CD4-positive, alpha-beta T cell treated with Interleukin-15 for 4 hours (primary cell): ENCODE measurements at regions not wholly inside any gene's neighbourhood (a gene's known extent, or its start where the extent isn't known, plus 50 kb on each side); places are given as distances from the start of the nearest gene placed in this dataset.
A peak's percentile ranks its signal among the peaks of the same experiment; 100 is the strongest.

Experiments used
- DNase-seq: peaks from one replicate; pipeline ENCODE4 v3.0.0-alpha.2; 2020; ENCODE audit warnings: low spot score

DNA sequence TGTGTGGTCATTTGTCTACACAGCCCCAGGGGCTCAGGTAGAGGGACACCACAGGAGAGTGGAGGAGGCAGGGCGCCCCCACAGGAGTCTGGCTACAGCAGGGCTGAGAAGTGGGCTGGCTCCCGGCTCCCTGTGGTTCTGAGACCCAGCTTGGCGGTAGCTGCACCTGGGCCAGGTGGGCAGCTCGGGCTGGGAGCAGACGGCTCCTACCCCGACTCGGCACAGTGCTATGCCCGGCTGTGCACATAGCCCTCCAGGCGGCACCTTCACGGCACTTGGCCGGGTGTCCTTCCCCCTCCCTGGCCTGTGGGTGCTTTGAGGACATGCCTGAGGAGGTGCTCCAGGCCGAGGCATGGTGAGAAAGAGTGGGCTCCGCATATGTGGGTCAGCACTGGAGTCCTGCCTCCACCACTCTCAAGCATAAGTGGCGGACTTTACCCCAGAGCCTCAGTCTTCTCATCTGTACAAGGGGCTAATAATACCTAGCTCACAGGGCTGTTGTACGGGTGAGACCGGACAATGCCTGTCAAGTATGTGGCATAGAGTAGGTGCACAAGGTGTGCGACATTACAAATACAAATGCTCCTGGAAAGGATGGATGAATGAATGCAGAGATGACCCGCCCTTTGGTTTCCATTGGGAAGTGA, 50.1 kb upstream of the JPH3 start:
- DNase-seq = no peak

DNA sequence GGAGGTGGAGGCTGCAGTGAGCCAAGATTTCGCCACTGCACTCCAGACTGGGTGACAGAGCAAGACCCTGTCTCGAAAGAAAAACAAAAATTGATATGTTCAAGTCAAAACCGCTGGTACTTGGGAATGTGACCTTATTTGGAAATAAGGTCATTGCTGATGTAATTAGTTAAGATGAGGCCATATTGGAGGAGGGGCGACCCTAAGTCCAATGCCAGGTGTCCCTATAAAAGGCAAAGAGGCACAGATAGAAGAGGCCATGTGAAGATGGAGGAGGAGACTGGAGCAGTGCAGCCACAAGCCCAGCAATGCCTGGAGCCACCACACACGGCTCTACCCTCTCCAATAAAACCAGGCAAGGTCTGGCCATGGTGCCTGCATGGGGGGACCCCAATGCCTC, 50.8 kb upstream of the JPH3 start:
- DNase-seq = no peak

DNA sequence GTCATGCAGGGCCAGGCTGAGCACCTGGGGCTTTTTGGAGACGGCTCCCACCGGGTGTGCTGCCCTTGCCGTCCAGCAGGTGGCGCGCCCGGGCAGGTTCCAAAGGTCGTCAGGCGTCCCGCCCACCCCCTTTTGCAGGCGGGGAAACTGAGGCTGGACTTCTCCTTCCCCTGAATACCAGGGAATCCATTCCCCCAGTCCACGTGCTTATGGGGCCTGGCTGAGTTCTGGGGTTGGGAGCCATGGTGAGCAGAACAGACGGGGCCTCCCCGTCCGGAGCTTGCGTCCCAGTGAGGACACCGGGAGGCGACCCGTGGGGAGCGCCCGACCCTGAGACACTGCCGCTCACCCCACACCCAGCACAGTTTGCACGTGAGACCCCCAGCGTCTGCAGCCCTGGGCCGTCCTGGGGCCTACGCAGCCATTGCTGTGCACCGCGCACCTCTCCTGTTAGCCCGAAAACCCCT, 51.8 kb upstream of the JPH3 start:
- DNase-seq = peak; percentile 57

DNA sequence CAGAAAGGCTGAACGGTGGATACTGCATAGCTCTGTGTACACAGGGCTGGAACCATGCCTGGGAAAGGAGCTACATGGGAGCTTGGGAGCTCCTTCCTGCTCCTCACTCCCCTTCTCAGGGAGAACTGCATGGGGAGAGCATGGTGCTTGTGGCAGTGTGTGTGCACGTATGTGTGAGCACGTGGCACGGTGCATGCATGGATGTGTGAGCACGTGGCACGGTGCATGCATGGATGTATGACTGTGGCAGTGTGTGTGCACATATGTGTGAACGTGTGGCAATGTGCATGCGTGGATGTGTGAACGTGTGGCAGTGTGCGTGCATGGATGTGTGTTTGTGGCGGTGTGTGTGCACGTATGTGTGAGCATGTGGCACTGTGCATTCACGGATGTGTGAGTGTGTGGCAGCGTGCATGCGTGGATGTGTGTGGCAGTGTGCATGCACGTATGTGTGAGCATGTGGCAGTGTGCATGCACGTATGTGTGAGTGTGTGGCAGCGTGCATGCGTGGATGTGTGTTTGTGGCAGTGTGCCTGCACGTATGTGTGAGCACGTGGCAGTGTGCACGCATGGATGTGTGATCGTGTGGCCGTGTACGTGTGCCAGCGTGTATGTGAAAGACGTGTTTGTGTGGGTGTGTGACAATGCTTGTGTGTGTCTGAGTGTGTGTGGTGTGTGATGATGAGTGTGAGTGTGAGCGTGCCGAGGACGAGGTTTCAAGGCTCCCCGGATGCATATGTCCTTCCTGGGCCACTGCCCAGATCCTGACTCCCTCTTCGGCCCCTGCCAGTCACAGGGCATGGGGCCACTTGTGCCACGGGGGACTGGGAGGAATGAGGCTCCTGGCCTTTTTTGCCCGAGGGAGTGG, 52.4 kb upstream of the JPH3 start:
- DNase-seq = no peak

DNA sequence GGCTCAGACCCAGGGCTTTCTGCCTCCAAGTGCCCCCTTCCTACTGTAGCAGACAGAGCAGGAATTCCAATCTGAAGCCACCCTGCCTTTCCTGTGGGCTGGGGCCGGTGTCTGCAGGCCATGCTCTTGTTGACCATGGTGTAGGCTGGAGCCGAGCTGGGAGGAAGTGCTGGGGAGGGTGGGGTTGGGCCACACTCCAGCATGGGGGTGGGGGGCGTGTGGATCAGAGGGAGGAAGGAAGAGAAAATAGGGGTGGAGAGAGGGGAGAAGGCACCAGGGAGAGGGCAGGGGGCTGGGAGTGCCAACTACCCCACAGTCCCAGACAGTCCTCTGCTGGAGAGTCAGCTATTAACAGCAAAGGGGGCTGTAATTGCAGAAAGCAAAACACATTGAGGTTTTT, 54.3 kb upstream of the JPH3 start:
- no peak for DNase-seq

DNA sequence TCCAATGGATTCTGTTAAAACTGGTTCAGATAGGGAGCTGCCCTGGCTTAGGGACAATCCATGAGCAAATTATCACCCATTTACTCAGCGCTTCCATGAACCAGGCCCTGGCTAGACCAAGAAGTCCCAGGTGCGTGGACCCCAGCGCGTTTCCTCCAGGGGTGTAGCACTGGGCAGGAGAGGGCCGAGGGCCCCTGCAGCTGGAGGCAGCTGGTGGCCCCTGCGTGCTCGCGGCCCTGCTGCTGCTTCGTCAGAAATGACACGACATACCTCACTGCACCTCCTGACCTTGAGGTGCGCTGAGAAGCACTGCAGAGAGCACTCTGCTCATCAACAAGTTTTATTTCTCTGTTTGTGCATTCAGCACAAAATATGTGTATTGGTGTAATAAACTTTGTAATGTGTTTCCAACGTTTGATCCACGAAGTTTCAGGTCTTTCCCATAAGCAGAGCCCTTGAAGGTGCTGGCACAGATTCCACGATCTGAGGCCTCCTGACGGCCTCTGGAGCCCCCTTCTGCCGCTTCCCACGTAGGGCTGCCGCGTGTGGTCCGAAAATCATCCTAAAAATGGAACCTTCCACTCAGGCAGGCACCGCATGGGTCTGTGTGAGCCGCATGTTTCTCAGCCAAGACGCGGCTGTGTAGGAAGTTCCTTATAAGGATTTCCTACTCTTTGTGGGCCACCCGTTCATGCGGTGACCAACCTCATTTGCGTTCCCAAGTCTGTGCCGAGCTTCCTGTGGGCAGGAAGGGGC, 50.8 kb upstream of the ZCCHC14 start:
- no peak for DNase-seq

DNA sequence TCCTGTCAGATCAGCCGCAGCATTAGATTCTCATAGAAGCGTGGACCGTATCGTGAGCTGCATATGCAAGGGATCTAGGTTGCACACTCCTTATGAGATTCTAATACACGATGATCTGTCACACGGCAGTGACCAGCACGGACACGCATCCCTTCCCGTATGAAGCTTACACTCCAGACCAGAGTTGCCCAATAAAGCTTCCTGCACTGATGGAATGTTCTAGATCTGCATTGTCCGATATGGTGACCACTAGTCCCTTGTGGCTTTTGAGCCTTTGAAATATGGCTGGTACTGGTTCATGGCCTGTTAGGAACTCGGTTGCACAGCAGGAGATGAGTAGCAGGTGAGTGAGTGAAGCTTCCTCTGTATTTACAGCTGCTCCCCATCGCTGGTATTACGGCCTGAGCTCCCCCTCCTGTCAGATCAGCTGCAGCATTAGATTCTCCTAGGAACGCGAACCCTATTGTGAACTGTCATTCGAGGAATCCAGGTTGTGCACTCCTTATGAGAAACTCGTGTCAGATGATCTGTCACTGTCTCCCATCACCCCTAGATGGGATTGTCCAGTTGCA, 49.8 kb upstream of the ZCCHC14 start:
- DNase-seq = no peak
